Keratinocyte (primary cell): ENCODE measurements at regions not wholly inside any gene's neighbourhood (a gene's known extent, or its start where the extent isn't known, plus 50 kb on each side); places are given as distances from the start of the nearest gene placed in this dataset.

Experiments
- DNase-seq: peaks from one replicate; pipeline ENCODE4 v3.0.0-alpha.2; 2011; ENCODE audit warnings: low read depth, missing footprints, low spot score
- FAIRE-seq: peaks from 2 replicates; lab custom pipeline; 2011; peaks lifted over from hg19 to GRCh38; lab: Jason Lieb, UNC
- H2AFZ ChIP-seq: 2 replicates; pipeline ENCODE4 v1.6.0; 2012; ENCODE audit warnings: low read length, control low read depth, inconsistent platforms; ENCODE audit not compliant: control insufficient read depth
- H3K27ac ChIP-seq: 2 replicates; pipeline ENCODE4 v1.5.1; 2011; ENCODE audit warnings: low read length; ENCODE audit not compliant: control insufficient read depth, insufficient read depth
- H3K27me3 ChIP-seq: 3 replicates; pipeline ENCODE4 v1.6.0; 2011; ENCODE audit warnings: low read length; ENCODE audit not compliant: control insufficient read depth, insufficient read depth; ENCODE audit errors: extremely low read depth
- H3K36me3 ChIP-seq, 2 experiments: 2 replicates in 1 of 2; 3 replicates in 1 of 2; pipeline ENCODE4 v1.5.1; 2011; ENCODE audit warnings: low read length in 2 of 2, mild to moderate bottlenecking in 1 of 2; ENCODE audit not compliant: control insufficient read depth in 2 of 2, insufficient read depth in 2 of 2; ENCODE audit errors: extremely low read depth in 1 of 2
- H3K4me1 ChIP-seq: 3 replicates; pipeline ENCODE4 v1.5.1; 2011; ENCODE audit warnings: low read length; ENCODE audit not compliant: control insufficient read depth, insufficient read depth; ENCODE audit errors: extremely low read depth
- H3K4me2 ChIP-seq: 3 replicates; pipeline ENCODE4 v1.6.0; 2011; ENCODE audit warnings: low read depth, low read length; ENCODE audit not compliant: control insufficient read depth, insufficient read depth; ENCODE audit errors: extremely low read depth
- H3K4me3 ChIP-seq, 3 experiments: fragments of 200-600 bp in 1 of 3; sonication (generic) in 1 of 3; 2 replicates in 2 of 3; 3 replicates in 1 of 3; pipeline ENCODE4 v1.5.1; 2011 to 2016; ENCODE audit warnings: low read length in 3 of 3, mild to moderate bottlenecking in 3 of 3, control low read depth in 2 of 3, inconsistent platforms in 1 of 3, low read depth in 1 of 3, mixed read lengths in 1 of 3, mixed run types in 1 of 3, moderate library complexity in 1 of 3; ENCODE audit not compliant: control insufficient read depth in 2 of 3, insufficient read depth in 2 of 3; ENCODE audit errors: extremely low read depth in 1 of 3
- H3K79me2 ChIP-seq: 2 replicates; pipeline ENCODE4 v1.6.0; 2012; ENCODE audit warnings: low read length; ENCODE audit not compliant: control insufficient read depth, insufficient read depth
- H3K9ac ChIP-seq: 3 replicates; pipeline ENCODE4 v1.6.0; 2011; ENCODE audit warnings: low read length; ENCODE audit not compliant: control insufficient read depth, insufficient read depth; ENCODE audit errors: extremely low read depth
- H3K9me1 ChIP-seq: 3 replicates; pipeline ENCODE4 v1.6.0; 2011; ENCODE audit warnings: low read length; ENCODE audit not compliant: control insufficient read depth, insufficient read depth; ENCODE audit errors: extremely low read depth
- H3K9me3 ChIP-seq: 2 replicates; pipeline ENCODE4 v1.5.1; 2012; ENCODE audit warnings: low read depth, low read length; ENCODE audit not compliant: control insufficient read depth
- H4K20me1 ChIP-seq: 3 replicates; pipeline ENCODE4 v1.6.0; 2011; ENCODE audit warnings: low read length; ENCODE audit not compliant: control insufficient read depth, insufficient read depth; ENCODE audit errors: extremely low read depth
- EZH2 ChIP-seq: IDR thresholded peaks from one replicate; pipeline ENCODE4 v1.6.1; 2012; ENCODE audit warnings: inconsistent platforms, mild to moderate bottlenecking, low read length, moderate library complexity
- dilution Hi-C: fragments of 300-500 bp; cut with MboI; formaldehyde crosslinking; loops from one replicate; pipeline ENCODE4 v1.7.0; 2020; ENCODE audit warnings: low sequenced_read_pairs; ENCODE audit not compliant: extremely low pct_ligation_motif_present
- TF ChIP-seq, protein P1 (sequence below), 3 experiments: IDR thresholded peaks in 1 of 3; conservative IDR thresholded peaks in 1 of 3; optimal IDR thresholded peaks in 1 of 3; 2 replicates in 2 of 3; 3 replicates in 1 of 3; pipeline versions ENCODE3 to v1.5.1; 2011; ENCODE audit warnings: low read length in 3 of 3, mild to moderate bottlenecking in 3 of 3, moderate library complexity in 2 of 3, control low read depth in 1 of 3, inconsistent platforms in 1 of 3; ENCODE audit not compliant: insufficient read depth in 2 of 3; ENCODE audit errors: extremely low read depth in 1 of 3

DNA sequence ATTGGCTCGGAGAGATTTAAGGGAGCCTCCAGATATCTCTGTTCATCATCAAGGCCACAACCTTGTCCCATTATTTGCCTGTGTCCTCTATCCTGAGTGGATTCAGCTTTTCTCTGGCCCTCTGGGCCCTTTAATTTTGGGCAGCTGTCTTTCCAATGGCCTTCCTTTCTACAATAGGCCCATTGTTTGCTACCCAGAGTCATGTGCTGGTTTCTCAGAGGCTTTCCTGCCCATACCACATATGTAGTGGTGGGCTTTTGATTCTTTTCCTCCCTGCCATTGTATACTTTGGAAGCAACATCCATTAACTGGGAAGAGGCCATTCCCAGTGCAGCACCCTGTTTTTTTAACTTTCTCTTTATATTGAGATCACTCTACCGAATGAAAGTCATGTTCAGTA lies 233.9 kb upstream of the SGCD start:
- Histone ChIP-seq H3K9ac (no peak overlapping the region), H3K36me3 (no peaks in the 10 kb centered on the region), H3K9me1 (no peaks in the 10 kb centered on the region), H3K27me3 (no peaks in the 10 kb centered on the region), H2AFZ (no peak overlapping the region), H3K4me3 (no peak overlapping the region), H3K9me3 (no peaks in the 10 kb centered on the region), H3K79me2 (no peaks in the 10 kb centered on the region), H3K27ac (no peak overlapping the region), H3K4me1 (no peaks in the 10 kb centered on the region), H4K20me1 (no peaks in the 10 kb centered on the region), H3K4me2 (no peak overlapping the region)
- dilution Hi-C loops = no loop called here
- DNase-seq (no peak), FAIRE-seq (no peak)
- TF ChIP-seq, protein P1, sequence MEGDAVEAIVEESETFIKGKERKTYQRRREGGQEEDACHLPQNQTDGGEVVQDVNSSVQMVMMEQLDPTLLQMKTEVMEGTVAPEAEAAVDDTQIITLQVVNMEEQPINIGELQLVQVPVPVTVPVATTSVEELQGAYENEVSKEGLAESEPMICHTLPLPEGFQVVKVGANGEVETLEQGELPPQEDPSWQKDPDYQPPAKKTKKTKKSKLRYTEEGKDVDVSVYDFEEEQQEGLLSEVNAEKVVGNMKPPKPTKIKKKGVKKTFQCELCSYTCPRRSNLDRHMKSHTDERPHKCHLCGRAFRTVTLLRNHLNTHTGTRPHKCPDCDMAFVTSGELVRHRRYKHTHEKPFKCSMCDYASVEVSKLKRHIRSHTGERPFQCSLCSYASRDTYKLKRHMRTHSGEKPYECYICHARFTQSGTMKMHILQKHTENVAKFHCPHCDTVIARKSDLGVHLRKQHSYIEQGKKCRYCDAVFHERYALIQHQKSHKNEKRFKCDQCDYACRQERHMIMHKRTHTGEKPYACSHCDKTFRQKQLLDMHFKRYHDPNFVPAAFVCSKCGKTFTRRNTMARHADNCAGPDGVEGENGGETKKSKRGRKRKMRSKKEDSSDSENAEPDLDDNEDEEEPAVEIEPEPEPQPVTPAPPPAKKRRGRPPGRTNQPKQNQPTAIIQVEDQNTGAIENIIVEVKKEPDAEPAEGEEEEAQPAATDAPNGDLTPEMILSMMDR (optimal IDR thresholded peaks at IDR 0.05 in 1 of 3, IDR thresholded peaks at IDR 0.05 in 1 of 3, conservative IDR thresholded peaks at IDR 0.05 in 1 of 3; ENCODE audit: extremely low read depth in 1 of 3, insufficient read depth in 2 of 3, low read length in 3 of 3) = no peak
- no peak for TF ChIP-seq EZH2

- Histone ChIP-seq H3K27ac (no peak overlapping the region), H2AFZ (no peak overlapping the region), H3K4me2 (no peak overlapping the region), H3K36me3 (no peaks in the 10 kb centered on the region), H3K4me3 (no peak overlapping the region), H3K9ac (no peak overlapping the region), H3K4me1 (no peaks in the 10 kb centered on the region), H3K9me3 (no peaks in the 10 kb centered on the region), H4K20me1 (no peaks in the 10 kb centered on the region), H3K9me1 (no peaks in the 10 kb centered on the region), H3K79me2 (no peaks in the 10 kb centered on the region), H3K27me3 (no peaks in the 10 kb centered on the region)
- dilution Hi-C loops = no loop called here
- no peak for DNase-seq
- FAIRE-seq = no peak
- no peak for TF ChIP-seq EZH2
- TF ChIP-seq, protein P1 (optimal IDR thresholded peaks at IDR 0.05 in 1 of 3, IDR thresholded peaks at IDR 0.05 in 1 of 3, conservative IDR thresholded peaks at IDR 0.05 in 1 of 3; ENCODE audit: extremely low read depth in 1 of 3, insufficient read depth in 2 of 3, low read length in 3 of 3) = no peak
Observed at GRCh38 chr5:156094001-156094400, 233.0 kb upstream of the SGCD start.
